Loucy (cell line): ENCODE measurements at regions not wholly inside any gene's neighbourhood (a gene's known extent, or its start where the extent isn't known, plus 50 kb on each side); places are given as distances from the start of the nearest gene placed in this dataset.

Experiments used
- CTCF ChIP-seq: fragments of 200-600 bp; sonication (generic); conservative IDR thresholded peaks from 2 replicates; pipeline ENCODE4 v1.5.1; 2014; ENCODE audit warnings: mild to moderate bottlenecking, antibody characterized with exemption, low read length
- EZH2phosphoT487 ChIP-seq: fragments of 200-600 bp; IDR thresholded peaks from 2 replicates; pipeline ENCODE4 v1.6.1; 2018; ENCODE audit warnings: antibody characterized with exemption, mild to moderate bottlenecking, moderate library complexity, borderline replicate concordance

- TF ChIP-seq CTCF (no peak), EZH2phosphoT487 (no peak)
These were observed 204.9 kb upstream of the C14orf180 start for GRCh38 chr14:104374718-104375080.
